ENCODE measurements at regions not wholly inside any gene's neighbourhood (a gene's known extent, or its start where the extent isn't known, plus 50 kb on each side); places are given as distances from the start of the nearest gene placed in this dataset.

DNA sequence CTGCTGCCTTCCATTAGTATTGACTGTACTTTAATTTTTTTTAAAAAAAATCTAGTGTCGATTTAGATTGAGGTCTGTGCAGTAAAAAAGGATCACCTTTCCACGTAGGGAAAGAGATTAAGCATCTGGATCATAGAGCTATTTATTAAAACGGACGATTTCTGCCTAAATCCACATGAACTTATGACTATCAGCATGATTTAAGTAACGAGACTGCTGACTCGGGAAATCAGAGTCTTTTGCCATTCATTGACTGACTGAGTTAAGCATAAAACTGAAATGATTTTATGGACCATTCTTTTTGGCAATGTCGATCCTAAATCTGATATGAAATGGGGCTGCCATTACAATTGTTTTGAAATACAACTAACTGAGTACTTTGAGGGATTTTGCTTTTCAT lies 261.7 kb downstream of the SAMD5 start:
- H3F3A ChIP-seq (ENCODE audit: low read length, unreplicated experiment), result no peaks in the 10 kb centered on the region
- TF ChIP-seq CTCF (conservative IDR thresholded peaks at IDR 0.05; ENCODE audit: low read depth, low read length) (no peak), EZH2 (IDR thresholded peaks at IDR 0.05; ENCODE audit: low read length, unreplicated experiment) (no peak), EZH2phosphoT487 (IDR thresholded peaks at IDR 0.05; ENCODE audit: borderline replicate concordance, low read length) (no peak)
- no TSS peak for BruUV-seq (replicated peaks)
- H3K9me3 ChIP-seq (ENCODE audit: low read length), result no peaks in the 10 kb centered on the region
- ChIA-PET POLR2A (ENCODE audit: unreplicated experiment) (no interaction called here), CTCF (no interaction called here)
- H3K4me3 ChIP-seq (ENCODE audit: low read length), result no peak overlapping the region
- no peaks in the 10 kb centered on the region for H4K20me1 ChIP-seq (ENCODE audit: low read length)
- H3K9ac ChIP-seq (ENCODE audit: low read length), result no peak overlapping the region
- H3K27ac ChIP-seq (ENCODE audit: low read length), result no peak overlapping the region
- H2AFZ ChIP-seq (ENCODE audit: low read length), result no peak overlapping the region
- no peaks in the 10 kb centered on the region for H3K36me3 ChIP-seq (ENCODE audit: low read depth, low read length)
- no peak overlapping the region for H3K4me2 ChIP-seq (ENCODE audit: low read length)
- H3K9me2 ChIP-seq (replicated peaks; ENCODE audit: low read length), result no peaks in the 10 kb centered on the region
- intact Hi-C loops (cut with micrococcal nuclease), result no loop called here
- H3K4me1 ChIP-seq (ENCODE audit: insufficient read depth, low read length), result no peaks in the 10 kb centered on the region
- no peaks in the 10 kb centered on the region for H3K27me3 ChIP-seq (ENCODE audit: low read length)
- H3K79me2 ChIP-seq (ENCODE audit: low read length), result no peaks in the 10 kb centered on the region
- ATAC-seq (no peak), DNase-seq (no peak)

DNA sequence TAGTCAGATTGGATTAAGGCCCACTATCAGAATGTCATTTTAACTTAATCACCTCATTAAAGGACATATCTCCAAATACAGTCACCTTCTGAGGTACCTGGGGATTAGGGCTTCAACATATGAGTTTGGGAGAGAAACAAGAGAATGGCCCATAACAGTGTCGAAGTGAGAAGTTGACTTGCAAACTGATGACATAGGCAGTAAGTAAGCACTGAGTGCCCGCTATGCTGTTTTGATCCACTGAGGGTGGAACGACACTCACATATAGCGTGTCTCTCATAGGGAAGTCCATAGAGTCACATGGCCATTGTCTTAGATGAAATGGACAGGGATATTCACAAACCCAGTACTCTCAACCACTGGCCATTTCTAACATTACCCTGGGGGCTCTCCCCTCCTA lies 264.2 kb downstream of the SAMD5 start:
- intact Hi-C loops (cut with micrococcal nuclease), result no loop called here

DNA sequence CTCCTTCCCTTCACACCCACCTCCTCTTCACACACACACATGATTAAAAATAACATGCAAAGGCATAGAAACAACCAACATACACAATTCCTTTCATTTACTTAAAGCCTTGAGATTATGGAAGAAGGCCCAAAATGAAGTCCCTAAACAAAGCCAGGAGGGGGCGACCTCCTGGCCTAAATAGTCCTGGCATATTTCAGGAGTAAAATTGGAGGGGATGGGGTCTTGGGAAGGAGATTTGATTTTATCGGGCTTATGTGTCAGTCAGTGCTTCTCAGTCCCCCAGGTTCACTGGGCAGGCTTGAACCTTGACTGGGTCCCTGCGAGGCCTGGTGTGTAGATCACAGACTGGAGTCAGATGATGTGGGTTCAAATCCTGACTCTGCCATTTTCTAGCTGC lies 266.4 kb downstream of the SAMD5 start:
- ChIA-PET POLR2A (ENCODE audit: unreplicated experiment) (no interaction called here), CTCF (no interaction called here)
- TF ChIP-seq EZH2phosphoT487 (IDR thresholded peaks at IDR 0.05; ENCODE audit: borderline replicate concordance, low read length) (no peak), CTCF (conservative IDR thresholded peaks at IDR 0.05; ENCODE audit: low read depth, low read length) (peak; percentile 46; the same call in 1 of the 2 replicates), EZH2 (IDR thresholded peaks at IDR 0.05; ENCODE audit: low read length, unreplicated experiment) (no peak)
- H3K9me2 ChIP-seq (replicated peaks; ENCODE audit: low read length), result no peaks in the 10 kb centered on the region
- no peaks in the 10 kb centered on the region for H3K9me3 ChIP-seq (ENCODE audit: low read length)
- intact Hi-C loops (cut with micrococcal nuclease), result no loop called here
- DNase-seq (peak; percentile 9), ATAC-seq (no peak)
- no peak overlapping the region for H3K4me2 ChIP-seq (ENCODE audit: low read length)
- no peaks in the 10 kb centered on the region for H4K20me1 ChIP-seq (ENCODE audit: low read length)
- H3K27ac ChIP-seq (ENCODE audit: low read length), result no peak overlapping the region
- no TSS peak for BruUV-seq (replicated peaks)
- H3K9ac ChIP-seq (ENCODE audit: low read length), result no peak overlapping the region
- no peaks in the 10 kb centered on the region for H3K36me3 ChIP-seq (ENCODE audit: low read depth, low read length)
- no peak overlapping the region for H3K4me3 ChIP-seq (ENCODE audit: low read length)
- no peaks in the 10 kb centered on the region for H3K27me3 ChIP-seq (ENCODE audit: low read length)
- H3K79me2 ChIP-seq (ENCODE audit: low read length), result no peaks in the 10 kb centered on the region
- no peaks in the 10 kb centered on the region for H3K4me1 ChIP-seq (ENCODE audit: insufficient read depth, low read length)
- no peaks in the 10 kb centered on the region for H3F3A ChIP-seq (ENCODE audit: low read length, unreplicated experiment)
- H2AFZ ChIP-seq (ENCODE audit: low read length), result no peak overlapping the region

More for the DNA sequence above, 264.2 kb downstream of the SAMD5 start:
- Histone ChIP-seq H3K9me2 (replicated peaks; ENCODE audit: low read length) (no peaks in the 10 kb centered on the region), H3K9ac (ENCODE audit: low read length) (no peak overlapping the region), H3K36me3 (ENCODE audit: low read depth, low read length) (no peaks in the 10 kb centered on the region), H3K9me3 (ENCODE audit: low read length) (no peaks in the 10 kb centered on the region), H3F3A (ENCODE audit: low read length, unreplicated experiment) (no peaks in the 10 kb centered on the region), H3K27me3 (ENCODE audit: low read length) (no peaks in the 10 kb centered on the region), H3K27ac (ENCODE audit: low read length) (no peak overlapping the region), H2AFZ (ENCODE audit: low read length) (no peak overlapping the region), H3K4me2 (ENCODE audit: low read length) (no peak overlapping the region), H3K4me1 (ENCODE audit: insufficient read depth, low read length) (no peaks in the 10 kb centered on the region), H3K79me2 (ENCODE audit: low read length) (no peaks in the 10 kb centered on the region), H4K20me1 (ENCODE audit: low read length) (no peaks in the 10 kb centered on the region), H3K4me3 (ENCODE audit: low read length) (no peak overlapping the region)
- DNase-seq (no peak), ATAC-seq (no peak)
- no TSS peak for BruUV-seq (replicated peaks)
- POLR2A ChIA-PET (ENCODE audit: unreplicated experiment), result interaction anchor here (0.6 kb wide), 1 partner anchor 153 kb away, joined by 3 read pairs; no protein-coding TSS in a partner anchor
- TF ChIP-seq EZH2 (IDR thresholded peaks at IDR 0.05; ENCODE audit: low read length, unreplicated experiment), result no peak
- TF ChIP-seq CTCF (conservative IDR thresholded peaks at IDR 0.05; ENCODE audit: low read depth, low read length), result no peak
- no peak for TF ChIP-seq EZH2phosphoT487 (IDR thresholded peaks at IDR 0.05; ENCODE audit: borderline replicate concordance, low read length)
- CTCF ChIA-PET, result no interaction called here

Measured in PC-3 (cell line).